SU-DHL-6 (cell line): ENCODE measurements at regions not wholly inside any gene's neighbourhood (a gene's known extent, or its start where the extent isn't known, plus 50 kb on each side); places are given as distances from the start of the nearest gene placed in this dataset.

Experiments used
- CTCF ChIP-seq: fragments of 200-600 bp; sonication (generic); IDR thresholded peaks from one replicate; pipeline ENCODE4 v1.5.1; 2017; ENCODE audit warnings: antibody characterized with exemption, mild to moderate bottlenecking, low read length, moderate library complexity; ENCODE audit not compliant: insufficient read depth, poor library complexity, severe bottlenecking
- EZH2phosphoT487 ChIP-seq: fragments of 200-600 bp; sonication (generic), shearing (Covaris generic); conservative IDR thresholded peaks from 2 replicates; pipeline ENCODE4 v1.6.1; 2018; ENCODE audit warnings: mild to moderate bottlenecking, antibody characterized with exemption, low read length, moderate library complexity, mixed read lengths

DNA sequence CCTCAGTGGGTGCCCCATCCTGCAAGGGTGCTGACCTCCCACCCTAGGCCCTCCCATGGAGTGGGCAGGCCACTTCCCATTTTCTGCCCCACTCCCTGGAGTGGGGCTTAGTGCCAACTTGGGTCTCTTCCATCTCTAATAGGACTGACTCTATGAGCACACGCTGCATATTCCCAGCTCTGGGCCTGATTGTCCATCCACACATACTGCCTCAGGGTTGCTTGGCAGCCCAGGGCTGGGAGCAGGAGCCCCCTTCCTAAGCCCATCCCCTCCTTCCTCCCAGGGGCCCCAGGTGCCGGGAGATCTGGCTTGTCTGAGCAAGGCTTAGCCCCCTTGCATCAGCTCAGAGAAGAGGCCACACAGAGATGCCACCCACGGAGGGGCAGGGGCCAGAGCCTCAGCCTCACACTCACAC lies 55.1 kb downstream of the PJA1 start:
- no peak for TF ChIP-seq CTCF
- no peak for TF ChIP-seq EZH2phosphoT487
